Head of caudate nucleus (tissue), 42 donors: ENCODE measurements at regions not wholly inside any gene's neighbourhood (a gene's known extent, or its start where the extent isn't known, plus 50 kb on each side); places are given as distances from the start of the nearest gene placed in this dataset.

Experiments
- DNase-seq, 42 donors: peaks; one replicate each; pipeline versions ENCODE4 v3.0.0 to v3.0.0-alpha.2; 2020 to 2021; ENCODE audit warnings: mixed read lengths in 7 of 42
- intact Hi-C: fragments of 100-400 bp; cut with DNase I; formaldehyde crosslinking; loops from one replicate; pipeline ENCODE4 v1.15.0; 2022

DNA sequence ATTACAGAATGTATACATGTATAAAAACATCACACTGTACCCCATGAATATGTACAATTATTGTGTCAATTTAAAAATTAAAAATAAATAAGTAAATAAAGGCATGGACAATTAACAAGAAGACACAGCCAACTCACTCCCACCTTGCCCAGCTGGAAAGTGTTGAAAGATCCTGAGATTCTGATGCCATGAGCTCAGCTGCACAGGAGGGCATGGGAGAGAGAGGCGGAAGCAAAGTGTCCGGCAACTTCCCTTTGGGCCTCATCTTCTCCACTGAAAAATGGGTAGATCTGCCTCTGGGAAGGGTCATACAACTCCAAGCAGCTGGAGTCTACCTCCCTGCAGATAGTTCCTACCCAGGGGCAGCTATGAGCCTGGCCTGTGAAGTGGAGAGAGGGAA lies 277.3 kb downstream of the UACA start:
- intact Hi-C loops: loop anchor here (2.0 to 10.0 kb wide), 3 partner anchors 29 to 1009 kb away; no protein-coding TSS in a partner anchor
- DNase-seq: no peak

DNA sequence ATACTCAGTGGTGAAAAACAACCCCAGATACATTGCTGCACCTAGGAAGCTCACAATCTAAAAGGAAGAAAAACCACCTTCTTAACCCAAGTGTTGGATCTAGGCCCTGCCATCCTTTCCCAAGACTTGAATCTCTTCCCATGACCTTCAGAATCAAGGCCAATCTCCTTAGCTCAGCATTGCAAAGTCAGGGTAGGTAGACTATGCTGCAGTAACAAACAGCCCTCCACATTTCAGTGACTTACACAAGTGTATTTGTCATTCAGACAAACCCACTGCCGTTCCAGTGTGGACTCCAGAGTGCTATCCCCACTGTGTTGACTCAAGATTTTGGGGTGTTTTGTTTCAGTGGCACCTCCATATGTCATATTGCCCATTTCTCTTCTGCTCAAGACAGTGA lies 278.4 kb downstream of the UACA start:
- no peak for DNase-seq
- intact Hi-C loops: loop anchor here (5.0 to 10.0 kb wide), 2 partner anchors 910 to 1008 kb away; no protein-coding TSS in a partner anchor

GRCh38 chr15:70483513-70483912 lies 279.8 kb downstream of the UACA start:
- DNase-seq: no peak
- intact Hi-C loops: loop anchor here (10.0 kb wide), 1 partner anchor 909 kb away; no protein-coding TSS in a partner anchor

GRCh38 chr15:70480196-70480856 lies 283.0 kb downstream of the UACA start:
- DNase-seq: no peak
- intact Hi-C loops: loop anchor here (10.0 kb wide), 1 partner anchor 906 kb away; no protein-coding TSS in a partner anchor

DNA sequence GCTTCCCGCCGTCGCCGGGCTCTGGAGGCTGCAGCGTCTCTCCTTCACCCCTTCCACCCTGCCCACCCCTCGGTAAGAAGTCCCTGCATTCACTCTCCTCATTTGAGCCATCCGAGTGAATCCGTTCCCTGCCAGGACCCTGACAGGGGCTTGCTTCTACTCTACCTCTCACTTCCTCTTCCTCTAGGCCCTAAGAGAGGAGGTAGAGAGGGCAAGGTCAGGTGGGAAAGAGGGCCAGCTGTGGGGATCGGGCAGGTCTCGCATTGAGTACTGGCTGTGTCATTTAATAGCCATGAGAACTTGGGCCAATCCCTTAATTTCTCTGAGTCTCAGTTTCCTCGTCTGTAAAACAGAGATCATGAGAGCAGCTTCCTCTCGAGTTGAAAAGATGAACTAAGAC lies 283.6 kb downstream of the UACA start:
- intact Hi-C loops: loop anchor here (10.0 kb wide), 1 partner anchor 905 kb away; no protein-coding TSS in a partner anchor
- DNase-seq: no peak

DNA sequence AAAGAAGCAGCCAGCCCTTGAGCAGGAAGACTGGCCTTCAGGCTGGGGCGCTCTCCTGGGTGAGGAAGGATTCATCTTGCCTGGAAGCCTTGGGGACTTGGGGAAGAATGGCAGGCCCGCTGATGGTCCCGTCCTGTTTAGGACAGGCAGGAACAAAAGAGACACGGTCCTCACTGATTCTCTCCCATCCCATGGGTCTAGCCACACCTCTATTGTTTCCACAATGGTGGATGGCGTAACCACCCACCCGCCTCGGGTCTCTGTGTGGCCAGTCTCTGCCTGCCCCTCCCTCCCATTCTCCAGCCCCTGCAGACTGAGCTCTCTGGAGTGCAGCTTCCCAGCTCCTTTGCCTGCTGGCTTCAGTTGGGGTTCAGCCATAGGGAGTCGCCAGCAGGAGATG lies 284.3 kb downstream of the UACA start:
- intact Hi-C loops: no loop called here
- no peak for DNase-seq

DNA sequence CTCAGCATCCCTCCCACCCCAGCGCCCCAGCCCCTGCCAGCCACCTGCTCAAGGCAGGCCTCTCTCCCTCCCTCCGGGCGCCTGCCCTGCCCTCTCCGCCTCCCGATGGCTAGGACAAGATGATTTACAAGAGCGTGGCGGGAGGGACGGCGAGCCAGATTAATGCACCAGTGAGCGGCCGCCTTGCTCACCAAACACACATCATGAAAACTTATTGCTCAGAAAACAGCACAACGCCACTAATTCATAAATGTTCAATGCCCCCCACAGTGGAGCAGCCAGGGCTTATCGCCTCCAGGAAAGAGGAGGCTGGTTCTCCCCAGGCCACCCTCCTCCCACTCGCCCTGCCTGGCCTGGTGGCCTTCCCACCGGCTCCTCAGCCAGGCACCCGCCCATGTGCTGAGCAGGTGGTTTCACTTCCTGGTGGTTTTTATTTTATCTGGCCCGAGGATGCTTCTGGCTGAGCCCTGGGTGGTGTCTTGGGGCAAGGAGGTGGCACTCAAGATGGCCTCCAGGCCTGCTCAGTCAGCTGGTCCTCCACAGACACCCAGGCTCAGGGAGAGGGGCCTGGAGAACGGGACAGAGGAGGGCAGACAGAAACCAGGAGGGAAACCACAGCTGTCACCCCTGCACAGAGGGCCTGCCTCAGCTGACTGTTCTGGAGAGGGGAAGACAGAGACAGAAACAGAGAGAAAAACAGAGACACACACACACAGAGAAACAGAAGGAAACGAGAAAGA lies 284.9 kb downstream of the UACA start:
- intact Hi-C loops: no loop called here

DNA sequence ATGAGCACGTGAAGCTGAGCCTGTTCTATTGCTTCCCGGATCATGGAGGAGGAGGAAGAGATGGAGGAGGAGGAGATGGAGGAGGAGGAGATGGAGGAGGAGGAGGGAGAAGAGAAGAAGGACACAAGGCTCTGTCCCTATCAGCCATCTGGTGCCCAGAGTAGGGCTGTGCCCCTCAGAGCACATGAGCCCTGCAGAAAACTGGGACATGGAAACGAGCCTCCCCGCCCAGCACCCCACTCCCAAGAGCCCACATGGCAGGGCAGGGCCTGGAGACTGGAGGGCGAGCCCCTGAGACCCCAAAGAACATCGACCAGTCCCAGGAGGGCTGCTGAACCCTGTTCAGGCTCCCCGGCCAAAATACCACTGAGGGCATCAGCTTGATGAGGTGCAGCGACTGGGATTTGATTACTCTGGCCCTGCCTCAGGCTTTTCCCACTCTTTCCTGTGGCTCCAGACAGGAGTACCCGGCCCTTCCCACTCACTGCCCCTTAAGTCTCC lies 285.6 kb downstream of the UACA start:
- no peak for DNase-seq
- intact Hi-C loops: no loop called here

More for the DNA sequence above, 284.9 kb downstream of the UACA start:
- DNase-seq: peak in 31 of 42 donors; percentile 14 to 63 (median 43)

DNA sequence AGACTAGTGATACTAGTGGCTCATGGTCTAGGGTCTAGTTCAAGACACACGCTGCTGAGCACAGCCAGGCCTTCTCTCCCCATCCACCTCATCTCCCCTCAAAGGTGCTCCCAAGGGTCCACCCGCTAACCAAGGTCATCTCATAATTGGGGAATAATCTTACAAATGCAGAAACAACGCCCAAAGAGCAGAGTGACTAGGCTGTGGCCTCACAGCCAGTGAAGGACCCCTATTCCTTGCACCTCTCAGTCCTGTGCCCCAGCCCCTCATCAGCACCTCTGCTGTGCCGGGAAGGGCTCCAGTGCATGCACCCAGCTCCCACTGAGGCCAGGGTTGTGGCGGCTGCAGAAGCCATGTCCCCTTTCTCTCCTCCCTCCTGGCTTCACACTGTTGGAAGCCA lies 286.9 kb downstream of the UACA start:
- DNase-seq: no peak
- intact Hi-C loops: no loop called here

- intact Hi-C loops: no loop called here
- no peak for DNase-seq
Measured at GRCh38 chr15:70475921-70476320, 287.4 kb downstream of the UACA start.

- no peak for DNase-seq
- intact Hi-C loops: no loop called here
Measured at GRCh38 chr15:70475407-70475781, 288.0 kb downstream of the UACA start.

DNA sequence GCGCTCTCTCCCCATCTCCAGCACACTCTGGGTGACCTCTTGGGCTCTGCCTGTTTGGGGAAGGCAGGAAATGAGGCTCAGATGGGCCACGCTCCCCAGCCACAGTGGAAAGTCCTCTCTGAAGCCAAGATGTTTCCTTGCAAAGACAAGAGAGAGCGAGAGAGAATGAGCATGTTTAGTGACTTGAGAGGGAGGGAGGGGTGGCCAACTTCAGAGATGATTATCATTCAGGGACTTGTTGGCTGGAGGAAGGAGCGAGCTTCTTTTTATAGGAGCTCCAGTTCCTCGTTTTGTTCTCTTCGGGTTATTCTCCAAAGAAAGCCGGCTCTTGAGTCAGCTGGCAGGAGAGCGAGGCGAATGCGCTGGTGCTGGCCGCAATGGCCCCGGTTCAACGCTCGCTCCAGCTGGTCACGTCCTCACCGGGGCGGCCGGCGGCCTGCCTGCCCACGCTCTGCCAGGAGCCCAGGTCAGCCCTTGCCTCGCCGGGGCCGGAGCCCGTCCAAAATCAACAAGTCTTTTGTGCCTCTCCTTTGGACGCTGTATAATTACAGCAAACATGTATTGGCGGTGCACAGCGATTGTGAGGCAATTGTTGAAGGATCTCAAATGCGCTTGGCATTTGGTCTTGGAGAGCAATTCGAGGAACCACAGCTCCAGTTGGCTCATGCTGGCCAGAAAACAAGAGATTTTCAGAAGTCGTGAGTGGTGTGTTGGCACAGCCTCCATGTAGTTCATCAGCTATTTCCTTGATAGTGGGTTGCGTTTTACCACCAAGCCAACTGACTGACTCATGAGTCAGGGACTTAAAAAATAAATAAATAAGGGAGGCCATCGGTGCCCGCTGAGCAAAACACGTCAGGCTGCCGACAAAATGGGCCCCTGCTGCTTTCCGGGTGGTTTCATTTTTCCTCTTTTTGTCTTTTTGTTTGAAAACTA lies 288.6 kb downstream of the UACA start:
- intact Hi-C loops: no loop called here
- peak in 24 of 42 donors; percentile 10 to 77 (median 35) for DNase-seq

GRCh38 chr15:70473581-70474370 lies 289.6 kb downstream of the UACA start:
- intact Hi-C loops: no loop called here
- DNase-seq: no peak

DNA sequence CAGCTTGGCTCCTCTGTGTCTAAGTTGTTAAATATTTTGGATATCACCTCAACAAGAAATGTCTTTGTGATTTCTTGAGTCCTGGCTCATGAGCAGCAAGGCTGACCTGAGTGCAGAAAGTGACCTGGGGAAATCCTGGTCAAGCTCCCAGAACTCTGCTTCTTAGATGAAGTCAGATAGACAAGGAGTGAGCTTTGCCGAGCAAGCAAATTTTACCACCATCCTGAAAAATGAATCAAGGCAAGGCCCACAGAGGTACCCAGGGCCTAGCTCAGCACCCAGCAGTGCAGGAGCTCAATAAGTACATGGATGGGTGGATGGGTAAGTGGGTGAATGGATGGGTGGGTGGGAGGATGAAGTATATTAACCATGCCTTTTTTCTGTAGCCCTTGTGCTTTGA lies 291.8 kb downstream of the UACA start:
- intact Hi-C loops: no loop called here
- DNase-seq: no peak

DNA sequence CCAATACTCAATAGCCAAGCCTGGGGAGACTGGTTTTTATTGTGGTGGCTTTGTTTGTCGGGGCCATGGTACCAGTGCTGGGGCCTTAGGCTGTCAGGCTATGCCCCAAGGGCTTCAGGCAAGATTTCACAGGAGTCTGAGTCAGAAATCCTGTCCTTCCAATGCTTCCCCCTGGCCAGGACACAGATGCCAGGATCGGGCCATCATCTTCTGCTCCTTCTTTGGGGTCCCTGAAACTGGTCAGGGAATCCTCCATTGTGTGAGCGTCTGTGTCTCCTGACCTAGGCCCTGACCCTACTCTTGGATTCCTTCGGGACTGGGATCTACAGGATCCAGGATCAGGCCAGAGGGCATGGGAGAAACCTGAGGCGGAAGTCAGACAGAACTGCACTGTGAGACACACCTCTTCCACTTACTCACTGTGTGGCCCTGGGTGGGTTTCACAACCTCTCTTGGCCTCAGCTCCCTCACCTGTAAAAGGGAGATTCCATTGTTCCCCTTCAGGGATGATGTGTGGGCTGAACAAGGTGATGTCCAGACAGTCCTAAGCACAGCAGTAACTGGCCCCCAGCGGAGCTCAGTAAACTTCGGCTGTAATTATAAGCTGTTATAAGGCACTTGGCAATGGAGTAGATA lies 292.7 kb downstream of the UACA start:
- intact Hi-C loops: no loop called here
- no peak for DNase-seq

- intact Hi-C loops: no loop called here
- DNase-seq: no peak
Measured at GRCh38 chr15:70469651-70470555, 293.5 kb downstream of the UACA start.

- no peak for DNase-seq
Measured at GRCh38 chr15:70469182-70469581, 294.2 kb downstream of the UACA start.

More at GRCh38 chr15:70469182-70469581, 294.2 kb downstream of the UACA start:
- intact Hi-C loops: no loop called here
